ENCODE measurements at regions not wholly inside any gene's neighbourhood (a gene's known extent, or its start where the extent isn't known, plus 50 kb on each side); places are given as distances from the start of the nearest gene placed in this dataset.
"Not testable (repeated sequence)": the region's sequence is repeated elsewhere in the genome, so short reads cannot be mapped to it uniquely, and the experiment has no call there.

DNA sequence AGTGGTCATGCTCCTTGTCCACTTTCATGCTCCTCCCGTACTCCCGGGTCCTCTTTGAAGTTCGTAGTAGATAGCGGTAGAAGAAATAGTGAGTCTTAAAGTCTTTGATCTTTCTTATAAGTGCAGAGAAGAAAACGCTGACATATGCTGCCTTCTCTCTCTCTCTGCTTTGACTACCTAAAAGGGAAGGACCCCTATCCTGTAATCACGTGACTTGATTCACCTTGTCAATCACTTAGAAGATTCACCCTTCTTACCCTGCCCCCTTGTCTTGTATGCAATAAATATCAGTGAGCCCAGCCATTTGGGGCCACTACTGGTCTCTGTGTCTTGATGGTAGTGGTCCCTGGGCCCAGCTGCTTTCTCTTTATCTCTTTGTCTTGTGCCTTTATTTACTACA is 158.5 kb upstream of the VWC2 start:
- DNase-seq = not testable (repeated sequence)

DNA sequence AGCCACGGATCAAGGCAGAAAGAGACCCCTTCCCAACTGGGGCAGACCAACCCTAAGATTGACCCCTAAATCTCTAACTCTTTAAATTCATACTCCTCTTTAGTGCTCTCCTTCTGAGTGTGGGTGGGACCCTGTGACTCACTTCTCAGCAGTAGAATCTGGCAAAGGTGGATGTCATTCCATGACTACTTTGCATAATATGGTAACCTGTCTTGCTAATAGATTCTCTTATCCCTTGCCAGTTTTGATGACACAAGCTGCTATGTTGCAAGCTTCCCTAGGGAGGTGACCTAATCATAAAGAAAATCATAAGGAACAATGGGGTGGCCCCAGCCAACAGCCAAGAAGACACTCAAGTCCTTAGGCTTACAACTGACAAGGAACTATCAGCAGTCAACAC is 155.4 kb upstream of the VWC2 start:
- no peak for DNase-seq

DNA sequence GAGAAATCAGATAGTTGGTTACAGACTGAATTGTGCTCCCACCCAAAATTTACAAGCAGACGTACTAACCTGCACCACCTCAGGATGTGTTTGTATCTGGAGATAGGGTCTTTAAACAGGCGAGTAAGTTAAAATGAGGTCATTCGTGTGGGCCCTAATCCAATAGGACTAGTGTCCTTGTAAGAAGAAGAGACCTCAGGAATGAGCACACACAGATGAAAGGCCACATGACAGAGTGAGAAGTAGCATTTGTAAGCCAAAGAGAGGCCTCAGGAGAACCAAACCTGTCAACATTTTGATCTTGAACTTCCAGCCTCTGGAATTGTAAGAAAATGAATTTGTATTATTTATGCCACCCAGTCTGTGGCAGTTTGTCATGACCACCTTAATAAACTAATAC is 149.5 kb upstream of the VWC2 start:
- no peak for DNase-seq

DNA sequence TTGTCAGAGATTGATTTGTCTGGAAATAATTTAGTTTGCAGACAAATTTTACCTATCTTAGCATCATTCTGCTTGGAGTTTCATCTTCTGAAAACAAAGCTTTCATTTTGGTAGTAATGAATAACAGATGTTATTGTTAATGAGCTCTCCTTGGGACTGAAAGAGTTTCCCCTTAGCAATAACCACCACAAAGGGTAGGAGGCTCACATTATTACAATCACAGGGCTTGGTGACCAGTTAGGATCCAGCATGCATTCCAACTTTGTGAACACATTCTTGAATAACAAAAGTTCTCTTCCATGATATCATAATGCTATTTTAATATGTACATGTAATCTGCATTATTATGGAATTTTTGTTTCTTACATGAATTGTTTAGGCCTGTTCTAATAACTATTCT is 148.8 kb upstream of the VWC2 start:
- DNase-seq = no peak

DNA sequence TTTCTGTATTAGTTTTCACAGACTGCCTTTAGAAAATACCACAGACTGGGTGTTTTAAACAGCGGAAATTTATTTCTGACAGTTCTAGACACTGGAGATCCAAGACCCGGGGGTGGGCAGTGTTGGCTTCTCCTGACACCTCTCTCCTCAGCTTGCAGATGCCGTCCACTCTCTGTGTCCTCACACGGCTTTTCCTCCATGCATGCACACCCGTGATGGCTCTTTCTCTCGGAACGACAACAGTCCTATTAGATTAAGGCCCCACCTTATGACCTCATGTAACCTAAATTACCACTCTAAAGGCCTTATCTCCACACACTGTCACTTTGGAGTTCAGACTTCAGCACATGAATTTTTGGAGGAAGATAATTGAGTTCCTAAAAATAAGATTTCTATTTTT is 142.9 kb upstream of the VWC2 start:
- DNase-seq = no peak

DNA sequence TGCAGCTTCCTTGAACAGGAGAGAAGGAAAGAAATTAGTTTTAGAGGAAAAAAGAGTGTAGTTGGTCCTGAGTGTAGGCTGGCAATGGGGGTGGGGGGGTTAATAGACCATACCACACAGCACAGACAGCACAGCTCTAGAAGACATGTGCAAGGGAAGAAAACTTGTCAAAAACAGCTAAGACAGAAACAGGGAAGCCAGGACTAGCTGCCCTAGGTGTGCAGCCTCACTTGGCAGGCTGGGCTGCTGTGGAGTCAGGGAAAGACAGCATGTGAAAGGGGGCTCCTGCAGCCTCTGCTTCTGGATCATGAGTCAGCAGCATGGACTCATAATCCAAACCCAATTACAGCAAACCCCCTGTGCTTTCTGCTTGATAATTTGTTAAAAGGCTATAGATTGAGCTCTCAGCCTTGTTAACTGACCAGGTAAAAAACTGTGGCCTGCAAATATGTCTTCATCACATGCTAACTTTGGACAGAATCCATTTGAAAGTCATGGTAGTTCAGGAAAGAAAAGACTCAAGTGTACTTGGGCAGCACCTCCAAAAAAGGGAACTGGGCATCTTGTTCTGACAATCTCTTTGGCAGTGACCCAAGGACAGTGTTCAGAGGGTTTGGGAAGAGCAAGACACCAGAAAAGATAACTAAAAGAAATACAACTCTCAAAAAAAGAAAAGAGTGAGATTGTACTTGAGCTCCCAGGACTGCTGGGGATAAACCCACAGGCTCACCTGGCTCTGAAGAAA is 142.2 kb upstream of the VWC2 start:
- DNase-seq = no peak

DNA sequence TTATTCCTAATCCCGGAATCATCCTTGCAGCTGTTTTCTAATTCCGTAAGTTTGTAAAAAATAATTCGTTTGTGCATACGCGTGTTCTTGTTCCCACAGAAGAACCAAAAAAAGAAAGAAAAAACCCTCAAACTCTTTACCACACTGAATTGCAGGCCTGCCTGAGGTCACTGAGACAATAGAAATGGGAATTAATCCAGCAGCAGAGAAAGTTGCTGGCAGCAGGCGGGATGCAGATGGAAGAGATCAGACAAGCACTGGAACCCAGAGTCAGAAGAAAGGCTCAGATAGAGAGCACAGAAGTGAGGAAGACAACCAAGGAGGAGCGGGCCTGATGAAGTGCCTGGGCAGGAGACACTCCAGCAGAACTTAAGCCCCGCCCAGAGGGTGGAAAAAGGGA is 141.5 kb upstream of the VWC2 start:
- DNase-seq = no peak

DNA sequence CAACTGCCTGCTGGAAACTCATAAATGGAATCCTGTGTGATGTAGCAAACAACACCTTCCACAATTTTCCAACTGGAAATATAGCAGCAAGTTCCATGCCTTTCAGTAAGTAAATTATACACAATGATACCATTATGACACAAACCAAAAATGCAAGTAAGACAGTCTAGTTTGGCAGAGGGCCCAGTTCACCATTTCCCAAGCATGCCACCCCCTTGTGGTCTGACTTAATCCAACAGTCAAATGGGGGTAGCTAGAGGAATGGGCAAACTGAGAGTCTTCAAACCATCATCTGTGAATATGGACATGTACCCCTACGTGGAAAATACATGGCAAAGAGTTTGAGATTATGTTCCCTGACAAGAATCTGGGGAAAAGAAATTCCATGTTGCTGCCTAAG is 137.6 kb upstream of the VWC2 start:
- DNase-seq = no peak

DNA sequence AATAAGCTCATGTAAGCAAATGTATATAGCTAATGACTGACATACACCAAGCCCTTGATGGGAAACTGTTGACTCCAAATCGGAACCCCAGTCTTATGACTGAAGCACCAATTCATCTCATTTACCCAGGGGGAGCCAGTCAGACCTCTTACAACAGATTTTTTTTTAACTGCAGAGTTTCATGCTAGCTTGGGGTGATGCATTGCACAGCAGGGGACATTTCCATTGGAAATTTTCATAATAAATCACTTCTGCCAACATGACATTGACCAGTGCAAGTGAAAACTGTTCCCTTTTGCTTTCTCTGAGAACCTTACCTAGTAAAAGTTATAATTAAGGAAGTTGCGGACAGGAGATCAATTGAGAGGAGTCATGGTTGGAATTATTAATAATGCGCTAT is 137.0 kb upstream of the VWC2 start:
- DNase-seq = no peak

DNA sequence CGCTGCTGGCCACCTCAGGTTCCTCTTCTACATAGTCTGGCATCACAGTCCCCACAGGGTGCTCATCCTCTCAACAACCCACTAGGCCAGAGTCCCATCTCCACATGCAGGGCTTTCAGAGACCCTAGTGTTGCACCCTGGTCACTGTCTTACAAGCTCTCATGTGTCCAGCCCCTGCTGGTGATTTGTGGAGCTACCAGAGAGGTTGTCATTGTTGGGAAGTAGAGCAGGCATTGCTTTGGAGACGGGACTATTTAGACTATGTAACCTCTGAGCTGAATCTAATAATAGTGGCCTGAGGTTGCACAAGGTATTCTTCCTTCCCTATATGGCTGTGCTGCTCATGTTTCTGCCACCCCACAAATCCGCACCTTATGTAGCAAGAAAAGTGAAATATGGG is 135.3 kb upstream of the VWC2 start:
- no peak for DNase-seq

DNA sequence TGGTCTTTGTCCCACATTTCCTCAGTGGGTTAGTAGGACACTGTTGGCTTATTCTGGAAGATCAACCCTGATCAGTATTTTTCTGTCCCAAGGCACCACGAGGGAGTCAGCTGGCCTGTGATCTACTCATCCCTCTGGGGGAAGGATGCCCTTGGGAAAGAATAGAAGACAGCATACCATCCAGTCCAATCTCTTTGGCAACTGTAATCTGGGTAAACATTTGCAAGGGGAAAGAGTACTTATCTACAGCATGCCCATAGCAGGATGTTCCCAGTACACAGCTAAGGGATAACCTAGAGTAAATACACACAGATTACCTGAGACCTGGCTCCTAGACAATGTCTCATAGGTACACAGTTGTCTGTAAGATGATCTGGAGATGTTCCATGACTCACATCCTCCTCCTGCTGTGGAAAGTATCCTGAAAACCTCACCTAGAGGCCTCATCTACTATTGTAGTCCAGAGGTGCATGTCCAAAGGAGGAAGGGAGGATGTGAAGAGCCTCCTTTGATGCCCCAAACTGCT is 134.3 kb upstream of the VWC2 start:
- DNase-seq = no peak

DNA sequence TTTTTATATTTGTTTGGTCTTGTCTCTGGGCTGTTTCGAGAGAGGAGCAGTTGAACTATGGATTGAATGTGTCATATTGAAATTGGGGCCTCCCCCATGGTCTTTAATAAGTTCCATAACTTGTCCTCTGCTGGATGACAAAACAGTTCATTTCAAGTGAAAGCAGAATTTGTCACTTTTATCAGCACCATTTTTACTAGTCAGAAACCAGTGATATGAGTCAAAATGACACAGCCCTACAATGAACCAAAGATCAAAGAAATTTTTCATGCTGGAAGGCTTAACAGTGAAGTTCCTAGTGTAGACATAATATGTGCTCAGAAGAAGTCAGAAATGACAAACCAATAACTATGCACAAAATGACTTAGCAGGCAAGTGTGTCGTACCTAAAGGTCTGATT is 133.6 kb upstream of the VWC2 start:
- no peak for DNase-seq

DNA sequence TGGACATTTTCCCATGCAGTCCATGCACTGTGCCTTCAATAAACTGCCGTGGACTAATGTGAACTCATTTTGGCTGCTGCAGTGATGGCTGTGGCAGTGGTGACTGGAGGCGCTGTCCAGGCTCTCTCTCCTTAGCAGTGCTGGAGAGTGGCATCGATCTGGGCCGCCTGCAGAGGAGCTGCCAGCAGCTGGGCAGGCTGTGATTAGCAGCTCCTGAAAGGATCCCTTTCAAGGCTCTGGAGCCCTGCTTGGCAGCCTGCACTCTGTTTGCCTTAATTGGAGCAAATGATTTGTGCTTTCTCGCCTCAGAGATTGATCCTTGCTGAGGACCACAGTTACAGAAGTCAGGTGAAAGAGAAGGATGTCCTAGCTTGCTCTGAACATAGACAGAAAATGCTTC is 130.1 kb upstream of the VWC2 start:
- no peak for DNase-seq

DNA sequence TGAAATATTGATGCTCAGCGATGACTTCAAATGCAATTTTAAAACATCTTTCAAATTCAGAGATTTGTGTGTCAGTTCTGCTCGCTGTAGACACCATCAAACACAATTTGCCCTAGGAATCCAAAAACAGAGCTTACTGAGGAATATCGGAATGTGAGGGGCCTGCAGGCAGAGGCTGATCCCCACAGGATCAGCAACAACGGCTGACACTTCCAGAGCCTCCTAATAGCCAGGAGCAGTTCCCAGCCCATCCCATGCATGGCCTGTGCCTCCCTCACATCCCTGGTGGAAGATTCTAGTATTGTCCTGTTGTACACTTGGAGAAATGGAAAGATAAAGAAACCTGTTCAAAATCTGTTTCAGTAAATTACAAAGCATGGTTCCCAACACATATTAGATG is 129.7 kb upstream of the VWC2 start:
- no peak for DNase-seq

DNA sequence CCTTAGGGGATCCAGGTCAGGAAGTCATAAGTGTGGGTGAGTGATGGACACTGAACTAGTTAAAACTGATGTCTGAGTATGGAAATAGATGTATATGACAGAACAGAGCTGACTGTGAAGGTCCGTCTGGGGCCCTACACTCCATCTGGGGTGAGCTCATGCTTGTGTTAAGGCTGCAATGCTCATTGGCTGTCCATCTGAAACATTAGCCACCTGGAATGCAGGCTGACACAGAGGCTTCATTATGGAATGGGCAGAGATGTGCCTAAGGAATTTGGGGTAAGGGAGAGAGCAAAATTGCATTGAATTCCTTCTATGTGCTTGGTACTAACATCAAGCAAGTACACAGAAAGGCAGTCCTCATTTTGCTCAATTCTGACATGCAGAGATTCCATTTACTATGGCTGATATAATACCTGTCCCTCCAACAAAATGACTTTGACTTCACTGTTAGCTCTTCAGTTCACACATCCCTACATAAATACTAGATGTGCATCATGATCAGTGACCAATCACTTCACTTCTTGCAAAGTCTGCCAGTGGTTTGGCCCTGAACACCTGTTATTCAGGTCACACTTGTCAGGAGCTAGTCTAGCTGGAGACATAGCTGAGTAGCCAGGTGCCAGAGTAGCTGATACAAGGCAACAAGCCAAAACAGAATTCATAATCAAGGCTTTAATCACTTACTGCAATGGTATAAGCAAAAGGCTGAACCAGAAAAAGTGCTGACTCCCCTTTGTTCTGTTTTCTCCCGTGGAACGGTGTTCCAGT is 128.9 kb upstream of the VWC2 start:
- DNase-seq = no peak

DNA sequence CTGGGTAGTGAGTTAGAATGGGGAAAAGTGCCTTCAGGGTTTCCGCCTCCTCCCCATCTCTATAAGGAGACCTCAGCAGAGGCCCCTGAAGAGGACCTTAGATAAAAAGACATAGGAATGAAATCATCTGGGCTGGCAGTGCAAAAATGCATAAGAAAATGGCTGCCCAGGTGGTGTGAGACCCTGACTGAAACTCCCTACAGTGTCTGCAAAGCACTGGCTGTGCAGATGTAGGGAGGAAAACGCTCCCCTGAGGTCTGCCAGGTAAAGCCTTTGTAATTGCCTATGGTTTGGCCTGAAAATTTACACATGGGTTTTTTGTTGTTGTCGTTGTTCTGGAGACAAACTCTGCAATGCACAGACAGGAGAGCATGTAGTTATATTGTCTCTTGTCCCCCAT is 128.1 kb upstream of the VWC2 start:
- no peak for DNase-seq

DNA sequence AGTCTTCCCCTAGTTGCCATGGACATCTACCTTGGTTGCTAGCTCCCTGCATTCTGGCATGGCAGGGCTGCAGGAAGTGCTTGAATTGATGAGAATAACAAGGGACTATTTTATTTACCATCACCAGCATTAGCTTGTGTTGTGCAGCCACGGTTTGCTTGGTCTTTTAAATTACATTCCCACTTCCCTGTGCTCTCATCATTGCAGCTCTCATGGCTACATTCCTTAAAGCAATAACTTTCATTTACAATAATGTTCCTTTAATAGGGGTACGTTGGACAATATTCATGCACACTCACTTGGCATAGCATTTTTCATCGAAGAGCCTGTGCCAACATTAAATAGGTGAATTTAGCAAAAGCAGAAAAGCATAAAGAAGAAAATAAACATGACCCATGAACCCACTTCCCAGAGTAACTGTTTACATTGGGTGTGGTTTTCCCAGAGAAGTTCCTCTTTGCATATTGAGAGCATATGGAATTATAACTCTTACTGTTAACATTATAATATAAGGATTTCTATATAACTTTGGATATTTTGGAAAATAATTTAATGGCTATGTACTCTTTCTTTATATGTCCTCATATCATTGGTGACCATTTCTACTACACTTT is 113.2 kb upstream of the VWC2 start:
- no peak for DNase-seq

DNA sequence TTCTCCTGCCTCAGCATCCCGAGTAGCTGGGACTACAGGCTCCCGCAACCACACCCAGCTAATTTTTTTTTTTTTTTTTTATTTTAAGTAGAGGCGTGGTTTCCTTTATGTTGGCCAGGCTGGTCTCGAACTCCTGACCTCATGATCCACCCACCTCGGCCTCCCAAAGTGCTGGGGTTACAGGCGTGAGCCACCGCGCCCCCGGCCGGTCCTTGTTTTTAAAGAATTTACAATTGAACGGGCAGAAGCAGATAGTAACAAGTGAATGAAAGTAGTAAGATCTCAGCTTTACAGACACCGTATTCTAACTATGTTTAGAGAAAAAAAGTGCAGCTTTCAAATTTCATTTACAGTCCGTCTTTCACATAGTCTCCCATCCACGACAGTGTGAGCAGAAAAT is 112.5 kb upstream of the VWC2 start:
- DNase-seq = no peak

DNA sequence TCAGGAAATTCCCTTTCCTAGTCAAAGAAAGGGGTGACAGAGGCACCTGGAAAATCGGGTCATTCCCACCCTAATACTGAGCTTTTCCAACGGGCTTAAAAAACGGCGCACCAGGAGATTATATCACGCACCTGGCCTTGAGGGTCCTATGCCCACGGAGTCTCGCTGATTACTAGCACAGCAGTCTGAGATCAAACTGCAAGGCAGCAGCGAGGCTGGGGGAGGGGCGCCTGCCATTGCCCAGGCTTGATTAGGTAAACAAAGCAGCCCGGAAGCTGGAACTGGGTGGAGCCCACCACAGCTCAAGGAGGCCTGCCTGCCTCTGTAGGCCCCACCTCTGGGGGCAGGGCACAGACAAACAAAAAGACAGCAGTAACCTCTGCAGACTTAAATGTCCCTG is 107.5 kb upstream of the VWC2 start:
- not testable (repeated sequence) for DNase-seq

DNA sequence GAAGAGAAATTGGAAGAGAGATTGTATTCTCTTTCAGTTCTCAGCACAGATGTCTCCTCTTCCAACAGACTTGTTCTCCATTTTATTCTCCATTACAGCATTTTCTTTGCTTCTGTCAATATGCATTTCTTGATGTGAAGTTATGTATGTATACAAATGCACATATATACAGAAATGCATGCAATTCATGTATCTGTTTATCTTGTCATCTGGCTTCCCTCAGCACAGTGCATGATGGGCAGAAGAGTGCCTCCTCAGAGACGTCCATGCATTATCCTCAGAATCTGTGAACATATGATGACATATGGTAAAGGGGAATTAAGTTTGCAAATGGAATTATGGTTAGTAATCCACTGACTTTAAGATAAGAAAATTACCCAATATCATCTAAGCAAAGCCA is 106.7 kb upstream of the VWC2 start:
- no peak for DNase-seq

DNA sequence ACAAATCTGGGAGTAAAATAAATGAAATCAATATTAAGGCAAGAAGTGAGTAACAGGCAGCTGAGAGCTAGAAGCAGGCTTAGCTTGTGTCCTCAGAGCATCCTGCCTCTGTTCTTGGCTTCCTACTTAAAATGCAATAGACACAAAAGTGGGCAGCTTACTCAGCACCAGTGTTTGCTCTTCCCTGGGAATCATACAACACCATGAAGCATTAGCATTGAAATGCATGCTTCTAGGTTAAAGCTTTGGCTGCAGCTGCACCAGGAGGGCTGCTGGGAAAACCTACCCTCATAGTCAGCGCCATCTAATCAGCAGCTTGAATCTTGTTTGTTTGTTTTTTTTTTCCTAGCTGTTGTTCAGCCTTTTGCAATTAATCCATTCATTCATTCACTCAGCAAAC is 104.2 kb upstream of the VWC2 start:
- no peak for DNase-seq

DNA sequence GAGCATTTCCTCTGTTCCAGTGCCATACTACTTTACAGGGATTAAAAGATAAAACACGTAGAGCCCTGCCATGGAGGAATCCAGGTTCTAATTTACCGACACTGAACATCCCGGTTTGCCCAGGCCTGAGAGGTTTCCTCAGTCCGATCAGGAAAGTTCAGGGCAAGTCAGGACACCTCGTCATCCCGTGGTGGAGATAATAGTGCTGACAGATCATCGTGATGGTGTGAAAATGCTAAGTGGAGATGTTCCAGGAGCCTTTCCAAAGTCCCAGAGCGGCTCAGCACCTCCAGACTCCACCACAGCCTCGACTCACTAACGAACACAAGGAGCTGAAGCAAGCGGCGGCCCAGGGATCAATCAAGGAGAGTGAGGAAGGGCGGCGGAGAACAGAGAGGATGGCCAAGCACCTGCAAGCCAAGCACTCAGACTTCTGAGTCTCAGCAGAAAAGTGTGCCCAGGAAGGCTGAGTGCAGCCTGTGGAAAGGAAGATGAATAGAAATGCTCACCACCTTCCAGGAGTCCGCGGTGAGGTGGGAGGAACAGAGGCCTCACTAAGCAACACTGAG is 103.7 kb upstream of the VWC2 start:
- DNase-seq = no peak

DNA sequence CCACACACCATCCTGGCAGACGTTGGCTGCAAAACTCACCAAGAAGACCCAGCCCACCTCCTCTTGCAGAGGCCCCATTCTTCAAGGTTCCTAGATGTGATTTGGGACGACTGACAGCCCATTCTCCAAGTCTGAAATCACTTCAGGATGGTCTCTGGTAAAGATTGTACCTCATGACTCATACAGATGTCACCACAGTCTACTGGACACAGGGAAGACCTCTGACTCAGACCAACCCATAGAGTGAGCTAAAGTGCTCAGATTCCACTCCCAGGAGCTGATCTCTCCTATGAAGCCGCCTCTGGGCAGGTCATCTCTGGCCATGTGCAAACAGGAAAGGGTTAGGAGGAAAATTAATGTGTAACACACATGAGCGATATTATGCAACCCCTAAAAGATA is 102.4 kb upstream of the VWC2 start:
- DNase-seq = no peak

DNA sequence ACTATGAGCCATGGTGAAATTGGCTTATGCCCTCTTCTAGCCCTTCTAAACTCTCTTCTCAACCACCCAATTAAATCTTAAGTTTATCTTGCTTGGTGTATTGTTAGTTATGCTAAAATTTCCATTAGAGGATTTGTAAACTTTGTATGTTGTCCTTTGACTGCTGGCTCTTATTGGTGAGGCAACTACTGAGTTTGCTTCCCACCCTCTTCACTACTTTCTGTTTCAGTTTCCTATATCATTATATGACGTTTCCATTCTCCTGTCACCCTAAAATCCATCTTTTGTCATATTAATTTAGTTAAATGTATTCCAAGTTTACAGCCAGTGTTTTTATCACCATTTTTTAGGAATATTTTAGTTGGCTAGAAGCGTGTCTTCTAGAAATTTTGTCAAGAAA is 80.9 kb upstream of the VWC2 start:
- no peak for DNase-seq

All from T-helper 2 cell (primary cell).